Smooth muscle cell (in vitro differentiated cells): ENCODE measurements at regions not wholly inside any gene's neighbourhood (a gene's known extent, or its start where the extent isn't known, plus 50 kb on each side); places are given as distances from the start of the nearest gene placed in this dataset.

ENCODE experiments used
- DNase-seq: peaks from one replicate; lab custom pipeline; 2025; ENCODE audit not compliant: unreplicated experiment; lab: John Stamatoyannopoulos, UW
- H2AFZ ChIP-seq: fragments of 200-600 bp; sonication (generic); 2 replicates; pipeline ENCODE4 v1.6.0; 2016; ENCODE audit warnings: antibody characterized with exemption, low read depth, mild to moderate bottlenecking
- H3F3A ChIP-seq: fragments of 200-600 bp; sonication (generic); 2 replicates; pipeline ENCODE4 v1.6.0; 2017; ENCODE audit warnings: antibody characterized with exemption, low read depth
- H3K27ac ChIP-seq: fragments of 200-600 bp; sonication (generic); 2 replicates; pipeline ENCODE4 v1.5.1; 2016; ENCODE audit warnings: low read depth, mild to moderate bottlenecking
- H3K27me3 ChIP-seq: fragments of 200-600 bp; sonication (generic); 2 replicates; pipeline ENCODE4 v1.6.1; 2016; ENCODE audit warnings: low read depth, mild to moderate bottlenecking
- H3K36me3 ChIP-seq: fragments of 200-600 bp; sonication (generic); 2 replicates; pipeline ENCODE4 v1.5.1; 2016; ENCODE audit warnings: low read depth
- H3K4me1 ChIP-seq: fragments of 200-600 bp; sonication (generic); 2 replicates; pipeline ENCODE4 v1.5.1; 2016; ENCODE audit warnings: low read depth
- H3K4me2 ChIP-seq: fragments of 200-600 bp; sonication (generic); 2 replicates; pipeline ENCODE4 v1.6.0; 2016; ENCODE audit warnings: mild to moderate bottlenecking
- H3K4me3 ChIP-seq: fragments of 200-600 bp; sonication (generic); 2 replicates; pipeline ENCODE4 v1.5.1; 2016; ENCODE audit warnings: mild to moderate bottlenecking
- H3K79me2 ChIP-seq: fragments of 200-600 bp; sonication (generic); 2 replicates; pipeline ENCODE4 v1.6.0; 2016; ENCODE audit warnings: low read depth, mild to moderate bottlenecking
- H3K9ac ChIP-seq: fragments of 200-600 bp; sonication (generic); 2 replicates; pipeline ENCODE4 v1.6.0; 2016; ENCODE audit warnings: low read depth
- H3K9me3 ChIP-seq: fragments of 200-600 bp; sonication (generic); replicated peaks from 2 replicates; pipeline ENCODE4 v1.5.1; 2016; ENCODE audit warnings: low read depth
- H4K20me1 ChIP-seq: fragments of 200-600 bp; sonication (generic); 2 replicates; pipeline ENCODE4 v1.6.0; 2016; ENCODE audit warnings: low read depth
- WGBS: methylation state at CpG from one replicate; pipeline ENCODE4 v1.1.7; 2016; ENCODE audit warnings: low lambda C conversion rate; 5-methylcytosine and 5-hydroxymethylcytosine counted together
- TF ChIP-seq, protein P1 (sequence below): fragments of 200-600 bp; sonication (generic); IDR thresholded peaks from 2 replicates; pipeline ENCODE4 v1.5.1; 2017; ENCODE audit warnings: borderline replicate concordance, mild to moderate bottlenecking, antibody characterized with exemption; ENCODE audit not compliant: insufficient read depth, poor library complexity, severe bottlenecking

DNA sequence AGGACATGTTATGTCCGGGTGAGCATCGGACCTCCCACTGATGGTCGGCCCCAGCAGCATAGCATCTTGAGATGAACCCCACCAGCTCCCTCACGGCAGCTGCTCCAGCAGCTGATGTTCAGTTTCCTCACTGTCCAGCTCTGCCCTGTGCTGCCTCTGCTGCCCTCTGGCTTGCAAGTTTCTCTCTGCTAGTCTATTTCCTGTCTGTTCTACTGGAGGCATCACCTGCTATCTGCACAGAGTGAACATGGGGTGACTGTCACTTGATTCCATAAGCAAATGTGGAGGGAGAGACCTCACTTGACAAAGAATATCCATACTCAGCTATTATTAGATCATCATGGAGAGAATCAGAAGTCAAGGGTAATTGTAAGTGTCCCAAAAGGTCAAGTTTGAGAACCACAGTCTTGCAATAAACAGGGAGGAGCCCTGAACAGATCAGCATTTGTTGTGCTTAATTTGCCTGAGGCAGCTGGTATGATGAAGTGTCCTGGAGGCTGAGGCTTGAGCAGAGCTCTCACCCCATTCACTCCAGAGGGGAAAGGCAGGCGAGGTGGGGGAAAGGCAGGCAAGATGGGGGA lies 702.8 kb downstream of the SEMA5A start:
- Histone ChIP-seq H4K20me1 (no peaks in the 10 kb centered on the region), H3K9me3 (no peaks in the 10 kb centered on the region), H3K36me3 (no peaks in the 10 kb centered on the region), H3K4me1 (no peaks in the 10 kb centered on the region), H3F3A (peaks cover 15% of the 10 kb centered on the region), H3K27ac (no peak overlapping the region), H3K4me2 (no peak overlapping the region), H2AFZ (no peak overlapping the region), H3K79me2 (no peaks in the 10 kb centered on the region), H3K27me3 (no peaks in the 10 kb centered on the region), H3K9ac (no peak overlapping the region), H3K4me3 (no peak overlapping the region)
- TF ChIP-seq, protein P1, sequence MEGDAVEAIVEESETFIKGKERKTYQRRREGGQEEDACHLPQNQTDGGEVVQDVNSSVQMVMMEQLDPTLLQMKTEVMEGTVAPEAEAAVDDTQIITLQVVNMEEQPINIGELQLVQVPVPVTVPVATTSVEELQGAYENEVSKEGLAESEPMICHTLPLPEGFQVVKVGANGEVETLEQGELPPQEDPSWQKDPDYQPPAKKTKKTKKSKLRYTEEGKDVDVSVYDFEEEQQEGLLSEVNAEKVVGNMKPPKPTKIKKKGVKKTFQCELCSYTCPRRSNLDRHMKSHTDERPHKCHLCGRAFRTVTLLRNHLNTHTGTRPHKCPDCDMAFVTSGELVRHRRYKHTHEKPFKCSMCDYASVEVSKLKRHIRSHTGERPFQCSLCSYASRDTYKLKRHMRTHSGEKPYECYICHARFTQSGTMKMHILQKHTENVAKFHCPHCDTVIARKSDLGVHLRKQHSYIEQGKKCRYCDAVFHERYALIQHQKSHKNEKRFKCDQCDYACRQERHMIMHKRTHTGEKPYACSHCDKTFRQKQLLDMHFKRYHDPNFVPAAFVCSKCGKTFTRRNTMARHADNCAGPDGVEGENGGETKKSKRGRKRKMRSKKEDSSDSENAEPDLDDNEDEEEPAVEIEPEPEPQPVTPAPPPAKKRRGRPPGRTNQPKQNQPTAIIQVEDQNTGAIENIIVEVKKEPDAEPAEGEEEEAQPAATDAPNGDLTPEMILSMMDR, result peak; percentile 27
- WGBS, result 88% methylated on average over 5 of the region's 5 CpGs
- DNase-seq, result no peak

DNA sequence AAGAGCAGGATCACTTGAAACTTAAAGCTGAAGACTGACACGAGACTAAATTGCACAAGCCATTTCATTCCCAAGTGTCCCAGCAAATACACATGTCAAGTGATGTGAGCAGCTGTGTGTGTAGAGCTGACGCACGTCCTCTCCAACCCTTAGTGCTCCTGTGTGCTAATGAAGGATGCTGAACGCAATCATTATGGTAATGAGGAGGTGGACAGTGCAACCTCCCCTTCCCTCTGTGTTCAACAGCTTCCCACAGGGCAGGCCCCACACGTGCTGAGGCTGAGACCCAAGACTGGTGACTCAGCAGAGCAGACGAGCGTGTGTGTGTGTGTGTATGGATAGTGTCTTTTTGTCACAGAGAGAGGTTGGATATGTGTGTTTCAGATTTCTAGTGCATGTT lies 702.1 kb downstream of the SEMA5A start:
- H3K4me2 ChIP-seq, result peak overlapping the region; percentile 40
- no peaks in the 10 kb centered on the region for H3K79me2 ChIP-seq
- H4K20me1 ChIP-seq, result no peaks in the 10 kb centered on the region
- WGBS, result 37% methylated on average over 7 of the region's 7 CpGs
- no peak for DNase-seq
- H3K4me1 ChIP-seq, result peaks cover 3% of the 10 kb centered on the region
- H3F3A ChIP-seq, result peaks cover 15% of the 10 kb centered on the region
- H3K9me3 ChIP-seq, result no peaks in the 10 kb centered on the region
- TF ChIP-seq, protein P1, result no peak
- H3K9ac ChIP-seq, result no peak overlapping the region
- no peak overlapping the region for H3K4me3 ChIP-seq
- H3K36me3 ChIP-seq, result no peaks in the 10 kb centered on the region
- H3K27me3 ChIP-seq, result no peaks in the 10 kb centered on the region
- H3K27ac ChIP-seq, result peak overlapping the region; percentile 60
- H2AFZ ChIP-seq, result peak overlapping the region; percentile 81

DNA sequence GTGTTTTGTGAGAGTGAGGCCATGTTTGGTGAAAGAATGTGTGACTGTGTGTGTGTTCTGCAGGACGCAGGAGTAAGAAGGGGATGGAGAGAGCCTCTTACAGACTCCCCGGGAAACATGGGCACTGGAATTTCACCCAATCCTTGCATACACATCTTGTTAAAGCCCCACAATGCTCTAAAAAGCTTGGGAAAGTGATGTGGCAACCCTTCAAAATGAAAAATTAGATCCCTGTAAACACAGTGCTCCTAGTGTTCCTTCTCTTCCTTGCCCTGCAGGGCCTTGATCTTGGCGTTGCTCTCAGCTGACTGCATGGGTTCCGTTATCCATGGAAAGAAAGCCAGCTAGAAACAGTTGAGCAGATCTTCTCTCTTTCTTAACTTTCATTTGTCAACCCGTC lies 701.7 kb downstream of the SEMA5A start:
- H3F3A ChIP-seq, result peaks cover 12% of the 10 kb centered on the region
- H3K9ac ChIP-seq, result no peak overlapping the region
- H4K20me1 ChIP-seq, result no peaks in the 10 kb centered on the region
- peak overlapping the region; percentile 81 for H2AFZ ChIP-seq
- DNase-seq, result no peak
- H3K27ac ChIP-seq, result peak overlapping the region; percentile 60
- H3K9me3 ChIP-seq, result no peaks in the 10 kb centered on the region
- H3K36me3 ChIP-seq, result no peaks in the 10 kb centered on the region
- 67% methylated on average over 5 of the region's 5 CpGs for WGBS
- no peaks in the 10 kb centered on the region for H3K79me2 ChIP-seq
- TF ChIP-seq, protein P1, result no peak
- H3K27me3 ChIP-seq, result no peaks in the 10 kb centered on the region
- H3K4me3 ChIP-seq, result no peak overlapping the region
- H3K4me1 ChIP-seq, result peaks cover 7% of the 10 kb centered on the region
- H3K4me2 ChIP-seq, result peak overlapping the region; percentile 40

DNA sequence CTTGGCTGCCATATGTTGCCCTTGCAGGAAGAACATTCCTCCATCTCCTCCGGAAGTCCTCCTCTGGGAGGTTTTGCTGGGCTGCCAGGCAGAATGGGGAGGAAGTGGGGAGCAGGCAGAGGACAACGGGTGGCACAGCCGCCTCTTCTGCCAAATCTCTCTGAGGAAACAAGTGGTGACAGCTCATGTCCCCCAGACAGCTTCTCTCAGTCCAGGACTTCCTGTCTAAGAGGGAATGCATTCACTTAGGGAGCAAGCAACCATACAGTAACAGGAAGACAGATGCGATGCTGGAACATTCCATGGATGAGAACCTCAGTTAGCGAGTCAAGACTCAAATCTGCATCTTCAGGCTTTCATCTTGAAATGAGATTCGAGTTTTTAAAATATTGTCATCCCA lies 701.0 kb downstream of the SEMA5A start:
- H3K27ac ChIP-seq, result peak overlapping the region; percentile 60
- H3K4me3 ChIP-seq, result no peak overlapping the region
- no peaks in the 10 kb centered on the region for H3K9me3 ChIP-seq
- DNase-seq, result no peak
- H3K9ac ChIP-seq, result no peak overlapping the region
- no peaks in the 10 kb centered on the region for H3K27me3 ChIP-seq
- H3K79me2 ChIP-seq, result no peaks in the 10 kb centered on the region
- H3K4me2 ChIP-seq, result no peak overlapping the region
- peaks cover 9% of the 10 kb centered on the region for H3F3A ChIP-seq
- H2AFZ ChIP-seq, result peak overlapping the region; percentile 81
- TF ChIP-seq, protein P1, result no peak
- H3K36me3 ChIP-seq, result no peaks in the 10 kb centered on the region
- peaks cover 7% of the 10 kb centered on the region for H3K4me1 ChIP-seq
- H4K20me1 ChIP-seq, result no peaks in the 10 kb centered on the region
- WGBS, result 70% methylated on average over 6 of the region's 6 CpGs
